ENCODE measurements at regions not wholly inside any gene's neighbourhood (a gene's known extent, or its start where the extent isn't known, plus 50 kb on each side); places are given as distances from the start of the nearest gene placed in this dataset.
"Not testable (repeated sequence)": the region's sequence is repeated elsewhere in the genome, so short reads cannot be mapped to it uniquely, and the experiment has no call there.

DNA sequence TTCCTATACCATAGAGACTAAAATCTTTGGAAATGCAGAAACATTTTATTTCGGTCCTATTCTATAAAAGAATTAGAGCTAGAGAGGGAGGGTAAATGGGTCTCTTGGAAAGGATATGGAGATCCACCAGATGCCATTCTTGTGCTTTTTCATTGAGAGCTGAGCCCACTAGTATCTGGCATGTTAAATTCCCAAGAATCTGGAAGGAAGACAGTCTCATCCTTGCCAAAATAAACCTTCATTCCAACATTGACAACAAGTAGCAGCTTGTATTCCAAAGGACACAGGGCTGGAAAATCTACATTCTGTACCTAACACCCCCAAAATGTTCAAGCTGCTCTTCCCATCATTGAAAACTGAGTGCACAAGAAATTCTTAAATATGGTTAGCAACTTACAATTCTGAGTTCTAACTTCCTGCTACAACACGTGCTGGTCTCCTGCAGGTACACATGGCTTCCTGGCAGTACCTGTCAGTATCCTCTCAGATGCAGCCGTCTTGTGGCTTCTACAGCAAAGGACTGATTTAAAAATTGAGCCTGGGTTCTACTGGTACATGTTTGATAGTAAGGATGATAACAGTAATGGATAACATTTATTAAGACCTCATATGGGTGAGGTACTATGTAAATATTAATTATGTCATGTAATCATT, 348.1 kb downstream of the SV2B start:
- H4K20me1 ChIP-seq (ENCODE audit: control insufficient read depth, insufficient read depth): no peaks in the 10 kb centered on the region
- no peaks in the 10 kb centered on the region for H3K36me3 ChIP-seq (ENCODE audit: control insufficient read depth in 2 of 2, insufficient read depth in 2 of 2, low read length in 1 of 2)
- ChIA-PET POLR2A (interaction anchor here (0.5 kb wide), 1 partner anchor 863 kb away, joined by 6 read pairs; no protein-coding TSS in a partner anchor), SMC1A (ENCODE audit: uncharacterized antibody, unreplicated experiment) (interaction anchor here (0.5 kb wide), 1 partner anchor 30 kb away, joined by 3 read pairs; no protein-coding TSS in a partner anchor), RAD21 (ENCODE audit: unreplicated experiment) (no interaction called here), CTCF (interaction anchor here (0.7 kb wide), 1 partner anchor 42 kb away, joined by 3 read pairs; no protein-coding TSS in a partner anchor)
- in situ Hi-C loops (cut with MboI) (no loop called here), intact Hi-C loops (cut with micrococcal nuclease; ENCODE audit: unreplicated experiment) (no loop called here)
- FAIRE-seq (no peak), ATAC-seq (no peak), DNase-seq (ENCODE audit: low read depth, low spot score) (no peak)
- TF ChIP-seq, protein P1, sequence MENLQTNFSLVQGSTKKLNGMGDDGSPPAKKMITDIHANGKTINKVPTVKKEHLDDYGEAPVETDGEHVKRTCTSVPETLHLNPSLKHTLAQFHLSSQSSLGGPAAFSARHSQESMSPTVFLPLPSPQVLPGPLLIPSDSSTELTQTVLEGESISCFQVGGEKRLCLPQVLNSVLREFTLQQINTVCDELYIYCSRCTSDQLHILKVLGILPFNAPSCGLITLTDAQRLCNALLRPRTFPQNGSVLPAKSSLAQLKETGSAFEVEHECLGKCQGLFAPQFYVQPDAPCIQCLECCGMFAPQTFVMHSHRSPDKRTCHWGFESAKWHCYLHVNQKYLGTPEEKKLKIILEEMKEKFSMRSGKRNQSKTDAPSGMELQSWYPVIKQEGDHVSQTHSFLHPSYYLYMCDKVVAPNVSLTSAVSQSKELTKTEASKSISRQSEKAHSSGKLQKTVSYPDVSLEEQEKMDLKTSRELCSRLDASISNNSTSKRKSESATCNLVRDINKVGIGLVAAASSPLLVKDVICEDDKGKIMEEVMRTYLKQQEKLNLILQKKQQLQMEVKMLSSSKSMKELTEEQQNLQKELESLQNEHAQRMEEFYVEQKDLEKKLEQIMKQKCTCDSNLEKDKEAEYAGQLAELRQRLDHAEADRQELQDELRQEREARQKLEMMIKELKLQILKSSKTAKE (IDR thresholded peaks at IDR 0.05; ENCODE audit: low read depth, poor library complexity, severe bottlenecking): no peak
- TF ChIP-seq NFIC (IDR thresholded peaks at IDR 0.05; ENCODE audit: low read depth, low read length): no peak
- no peak overlapping the region for H3K4me3 ChIP-seq
- no peaks in the 10 kb centered on the region for H3K9me3 ChIP-seq (replicated peaks; ENCODE audit: control insufficient read depth, insufficient read depth, low read length)
- H3K27me3 ChIP-seq (replicated peaks in 1 of 2; ENCODE audit: control insufficient read depth in 2 of 2, insufficient read depth in 2 of 2, low read length in 1 of 2): no peaks in the 10 kb centered on the region
- no TSS peak for BruUV-seq (replicated peaks)
- H3K4me1 ChIP-seq (ENCODE audit: control insufficient read depth, insufficient read depth, low read length): no peaks in the 10 kb centered on the region
- H3K4me2 ChIP-seq (ENCODE audit: control insufficient read depth, insufficient read depth): no peak overlapping the region
- H3K27ac ChIP-seq (ENCODE audit: control insufficient read depth, insufficient read depth): no peak overlapping the region
- H3K9ac ChIP-seq (ENCODE audit: control insufficient read depth, insufficient read depth, low read length): no peak overlapping the region
- 6% methylated on average over 3 of the region's 3 CpGs for WGBS (ENCODE audit: insufficient coverage, insufficient replicate concordance, low lambda C conversion rate, missing lambda C conversion rate)
- no peak overlapping the region for H2AFZ ChIP-seq (ENCODE audit: control insufficient read depth, low read depth, low read length)
- H3K79me2 ChIP-seq (ENCODE audit: control insufficient read depth, insufficient read depth, low read length): no peaks in the 10 kb centered on the region

DNA sequence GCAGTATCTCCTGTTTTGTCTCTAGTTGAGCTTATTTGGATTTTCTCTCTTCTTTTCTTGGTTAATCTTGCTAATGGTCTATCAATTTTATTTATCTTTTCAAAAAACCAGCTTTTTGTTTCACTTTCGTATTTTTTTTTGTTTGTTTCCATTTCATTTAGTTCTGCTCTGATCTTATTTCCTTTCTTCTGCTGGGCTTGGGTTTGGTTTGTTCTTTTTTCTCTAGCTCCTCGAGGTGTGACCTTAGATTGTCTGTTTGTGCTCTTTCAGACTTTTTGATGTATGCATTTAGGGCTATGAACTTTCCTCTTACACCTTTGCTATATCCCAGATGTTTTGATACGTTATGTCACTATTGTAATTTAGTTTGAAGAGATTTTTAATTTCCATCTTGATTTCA, 353.3 kb downstream of the SV2B start:
- H3K4me1 ChIP-seq (ENCODE audit: control insufficient read depth, insufficient read depth, low read length); in situ Hi-C loops (cut with MboI); CTCF ChIA-PET; H3K9ac ChIP-seq (ENCODE audit: control insufficient read depth, insufficient read depth, low read length); ATAC-seq; intact Hi-C loops (cut with micrococcal nuclease; ENCODE audit: unreplicated experiment); H3K27ac ChIP-seq (ENCODE audit: control insufficient read depth, insufficient read depth); H2AFZ ChIP-seq (ENCODE audit: control insufficient read depth, low read depth, low read length); RAD21 ChIA-PET (ENCODE audit: unreplicated experiment); SMC1A ChIA-PET (ENCODE audit: uncharacterized antibody, unreplicated experiment); H3K79me2 ChIP-seq (ENCODE audit: control insufficient read depth, insufficient read depth, low read length); DNase-seq (ENCODE audit: low read depth, low spot score); H3K4me2 ChIP-seq (ENCODE audit: control insufficient read depth, insufficient read depth); BruUV-seq (replicated peaks); H3K9me3 ChIP-seq (replicated peaks; ENCODE audit: control insufficient read depth, insufficient read depth, low read length); H3K36me3 ChIP-seq (ENCODE audit: control insufficient read depth in 2 of 2, insufficient read depth in 2 of 2, low read length in 1 of 2); FAIRE-seq; H4K20me1 ChIP-seq (ENCODE audit: control insufficient read depth, insufficient read depth); H3K4me3 ChIP-seq; H3K27me3 ChIP-seq (replicated peaks in 1 of 2; ENCODE audit: control insufficient read depth in 2 of 2, insufficient read depth in 2 of 2, low read length in 1 of 2): not testable (repeated sequence)
- POLR2A ChIA-PET: interaction anchor here (0.6 kb wide), 1 partner anchor 663 kb away, joined by 3 read pairs; no protein-coding TSS in a partner anchor
- WGBS (ENCODE audit: insufficient coverage, insufficient replicate concordance, low lambda C conversion rate, missing lambda C conversion rate): 16% methylated on average over 3 of the region's 3 CpGs
